Breast epithelium (tissue), 3 donors: ENCODE measurements at regions not wholly inside any gene's neighbourhood (a gene's known extent, or its start where the extent isn't known, plus 50 kb on each side); places are given as distances from the start of the nearest gene placed in this dataset.

Experiments used
- POLR2A ChIP-seq: fragments of 450-650 bp; IDR thresholded peaks from one replicate; pipeline ENCODE4 v1.6.1; 2016; ENCODE audit warnings: antibody characterized with exemption, mild to moderate bottlenecking, moderate library complexity
- POLR2AphosphoS5 ChIP-seq, 3 donors: sonication (generic); formaldehyde crosslinking; IDR thresholded peaks; one replicate each; pipeline ENCODE4 v1.6.1; 2017; ENCODE audit warnings: antibody characterized with exemption in 3 of 3
- TF ChIP-seq, protein P1 (sequence below), 3 donors: fragments of 450-650 bp; IDR thresholded peaks; one replicate each; pipeline ENCODE4 v1.5.1; 2016 to 2017; ENCODE audit warnings: antibody characterized with exemption in 3 of 3, mild to moderate bottlenecking in 3 of 3, moderate library complexity in 3 of 3

- TF ChIP-seq, protein P1, sequence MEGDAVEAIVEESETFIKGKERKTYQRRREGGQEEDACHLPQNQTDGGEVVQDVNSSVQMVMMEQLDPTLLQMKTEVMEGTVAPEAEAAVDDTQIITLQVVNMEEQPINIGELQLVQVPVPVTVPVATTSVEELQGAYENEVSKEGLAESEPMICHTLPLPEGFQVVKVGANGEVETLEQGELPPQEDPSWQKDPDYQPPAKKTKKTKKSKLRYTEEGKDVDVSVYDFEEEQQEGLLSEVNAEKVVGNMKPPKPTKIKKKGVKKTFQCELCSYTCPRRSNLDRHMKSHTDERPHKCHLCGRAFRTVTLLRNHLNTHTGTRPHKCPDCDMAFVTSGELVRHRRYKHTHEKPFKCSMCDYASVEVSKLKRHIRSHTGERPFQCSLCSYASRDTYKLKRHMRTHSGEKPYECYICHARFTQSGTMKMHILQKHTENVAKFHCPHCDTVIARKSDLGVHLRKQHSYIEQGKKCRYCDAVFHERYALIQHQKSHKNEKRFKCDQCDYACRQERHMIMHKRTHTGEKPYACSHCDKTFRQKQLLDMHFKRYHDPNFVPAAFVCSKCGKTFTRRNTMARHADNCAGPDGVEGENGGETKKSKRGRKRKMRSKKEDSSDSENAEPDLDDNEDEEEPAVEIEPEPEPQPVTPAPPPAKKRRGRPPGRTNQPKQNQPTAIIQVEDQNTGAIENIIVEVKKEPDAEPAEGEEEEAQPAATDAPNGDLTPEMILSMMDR (IDR thresholded peaks at IDR 0.05): no peak
- no peak for TF ChIP-seq POLR2AphosphoS5 (IDR thresholded peaks at IDR 0.05)
- TF ChIP-seq POLR2A: no peak
Observed at GRCh38 chr14:51410897-51411296, 170.8 kb downstream of the TMX1 start.
